ENCODE measurements at regions not wholly inside any gene's neighbourhood (a gene's known extent, or its start where the extent isn't known, plus 50 kb on each side); places are given as distances from the start of the nearest gene placed in this dataset.
"Not testable (repeated sequence)": the region's sequence is repeated elsewhere in the genome, so short reads cannot be mapped to it uniquely, and the experiment has no call there.

GRCh38 chr5:85838781-85839180, 779.0 kb upstream of the COX7C start:
- no peak for DNase-seq (ENCODE audit: low read depth)

GRCh38 chr5:85841653-85842052, 776.1 kb upstream of the COX7C start:
- no peak for DNase-seq (ENCODE audit: low read depth)

- DNase-seq (ENCODE audit: low read depth): no peak
These were observed 774.2 kb upstream of the COX7C start for GRCh38 chr5:85843535-85843934.

- DNase-seq (ENCODE audit: low read depth): no peak
These were observed 768.3 kb upstream of the COX7C start for GRCh38 chr5:85849411-85849810.

- DNase-seq (ENCODE audit: low read depth): no peak
These were observed 752.4 kb upstream of the COX7C start for GRCh38 chr5:85865296-85865695.

- no peak for DNase-seq (ENCODE audit: low read depth)
These were observed 749.7 kb upstream of the COX7C start for GRCh38 chr5:85868070-85868469.

- DNase-seq (ENCODE audit: low read depth): no peak
These were observed 723.7 kb upstream of the COX7C start for GRCh38 chr5:85893996-85894395.

GRCh38 chr5:85896514-85896913, 721.2 kb upstream of the COX7C start:
- no peak for DNase-seq (ENCODE audit: low read depth)

- no peak for DNase-seq (ENCODE audit: low read depth)
These were observed 711.3 kb upstream of the COX7C start for GRCh38 chr5:85906460-85906859.

GRCh38 chr5:85910335-85910734, 707.4 kb upstream of the COX7C start:
- no peak for DNase-seq (ENCODE audit: low read depth)

GRCh38 chr5:85920984-85921383, 696.8 kb upstream of the COX7C start:
- DNase-seq (ENCODE audit: low read depth): no peak

- DNase-seq (ENCODE audit: low read depth): no peak
These were observed 696.2 kb upstream of the COX7C start for GRCh38 chr5:85921590-85921989.

GRCh38 chr5:85927632-85928031, 690.1 kb upstream of the COX7C start:
- no peak for DNase-seq (ENCODE audit: low read depth)

- no peak for DNase-seq (ENCODE audit: low read depth)
These were observed 688.0 kb upstream of the COX7C start for GRCh38 chr5:85929713-85930112.

GRCh38 chr5:85931220-85931619, 686.5 kb upstream of the COX7C start:
- no peak for DNase-seq (ENCODE audit: low read depth)

GRCh38 chr5:85938201-85938600, 679.5 kb upstream of the COX7C start:
- DNase-seq (ENCODE audit: low read depth): no peak

GRCh38 chr5:85951707-85952210, 666.0 kb upstream of the COX7C start:
- DNase-seq (ENCODE audit: low read depth): no peak

- DNase-seq (ENCODE audit: low read depth): no peak
These were observed 665.1 kb upstream of the COX7C start for GRCh38 chr5:85952680-85953079.

- no peak for DNase-seq (ENCODE audit: low read depth)
These were observed 650.1 kb upstream of the COX7C start for GRCh38 chr5:85967681-85968080.

- no peak for DNase-seq (ENCODE audit: low read depth)
These were observed 645.2 kb upstream of the COX7C start for GRCh38 chr5:85972539-85972938.

GRCh38 chr5:85985167-85985566, 632.6 kb upstream of the COX7C start:
- no peak for DNase-seq (ENCODE audit: low read depth)

GRCh38 chr5:85990998-85991397, 626.7 kb upstream of the COX7C start:
- DNase-seq (ENCODE audit: low read depth): no peak

GRCh38 chr5:85994653-85995052, 623.1 kb upstream of the COX7C start:
- not testable (repeated sequence) for DNase-seq (ENCODE audit: low read depth)

- no peak for DNase-seq (ENCODE audit: low read depth)
These were observed 619.1 kb upstream of the COX7C start for GRCh38 chr5:85998656-85999055.

GRCh38 chr5:86008293-86008692, 609.4 kb upstream of the COX7C start:
- no peak for DNase-seq (ENCODE audit: low read depth)
